ENCODE measurements at regions not wholly inside any gene's neighbourhood (a gene's known extent, or its start where the extent isn't known, plus 50 kb on each side); places are given as distances from the start of the nearest gene placed in this dataset.
A peak's percentile ranks its signal among the peaks of the same experiment; 100 is the strongest.

DNA sequence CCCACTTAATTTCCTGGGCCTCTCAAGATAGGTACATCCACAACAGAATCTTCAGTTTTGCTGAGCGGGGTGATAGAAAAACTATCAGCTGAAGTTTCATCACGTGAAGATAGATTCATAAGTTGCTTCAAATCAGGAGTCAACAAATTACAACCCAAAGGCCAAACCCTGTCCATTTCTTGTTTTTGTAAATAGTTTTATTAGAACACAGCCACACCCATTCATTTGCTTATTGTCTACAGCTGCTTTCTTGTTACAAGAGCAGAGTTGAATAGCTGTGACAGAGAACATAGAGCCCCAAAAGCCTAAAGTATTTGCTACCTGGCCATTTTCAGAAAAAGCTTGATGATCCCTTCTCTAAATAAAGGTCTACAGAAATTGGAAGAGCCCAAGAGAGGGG is 300.1 kb upstream of the CDH5 start:
- no peak overlapping the region for H3K4me3 ChIP-seq (replicated peaks; ENCODE audit: low read depth, low read length)
- DNase-seq (ENCODE audit: extremely low read depth, low read depth), result no peak
- TF ChIP-seq, protein P1, sequence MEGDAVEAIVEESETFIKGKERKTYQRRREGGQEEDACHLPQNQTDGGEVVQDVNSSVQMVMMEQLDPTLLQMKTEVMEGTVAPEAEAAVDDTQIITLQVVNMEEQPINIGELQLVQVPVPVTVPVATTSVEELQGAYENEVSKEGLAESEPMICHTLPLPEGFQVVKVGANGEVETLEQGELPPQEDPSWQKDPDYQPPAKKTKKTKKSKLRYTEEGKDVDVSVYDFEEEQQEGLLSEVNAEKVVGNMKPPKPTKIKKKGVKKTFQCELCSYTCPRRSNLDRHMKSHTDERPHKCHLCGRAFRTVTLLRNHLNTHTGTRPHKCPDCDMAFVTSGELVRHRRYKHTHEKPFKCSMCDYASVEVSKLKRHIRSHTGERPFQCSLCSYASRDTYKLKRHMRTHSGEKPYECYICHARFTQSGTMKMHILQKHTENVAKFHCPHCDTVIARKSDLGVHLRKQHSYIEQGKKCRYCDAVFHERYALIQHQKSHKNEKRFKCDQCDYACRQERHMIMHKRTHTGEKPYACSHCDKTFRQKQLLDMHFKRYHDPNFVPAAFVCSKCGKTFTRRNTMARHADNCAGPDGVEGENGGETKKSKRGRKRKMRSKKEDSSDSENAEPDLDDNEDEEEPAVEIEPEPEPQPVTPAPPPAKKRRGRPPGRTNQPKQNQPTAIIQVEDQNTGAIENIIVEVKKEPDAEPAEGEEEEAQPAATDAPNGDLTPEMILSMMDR (IDR thresholded peaks at IDR 0.05; ENCODE audit: low read depth, low read length, missing control alignments), result no peak

DNA sequence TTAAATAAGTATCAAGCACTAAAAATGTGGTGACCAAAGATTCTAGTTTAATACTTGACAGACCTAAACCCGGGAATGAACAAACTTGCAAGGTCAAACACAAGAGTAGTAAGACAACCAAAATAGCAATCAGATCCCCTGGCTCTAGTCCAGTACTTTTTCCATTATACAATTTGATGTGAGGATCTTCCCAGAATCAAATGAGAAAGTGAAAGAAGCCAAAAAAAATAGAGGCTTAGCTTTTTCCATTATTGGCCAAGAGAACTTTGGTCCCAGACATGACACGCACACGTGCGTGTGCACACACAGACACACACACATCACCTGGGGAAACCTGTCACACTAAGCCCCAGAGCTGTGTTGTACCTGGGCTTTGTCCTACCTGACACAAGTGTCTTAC is 300.6 kb upstream of the CDH5 start:
- TF ChIP-seq, protein P1 (IDR thresholded peaks at IDR 0.05; ENCODE audit: low read depth, low read length, missing control alignments), result no peak
- H3K4me3 ChIP-seq (replicated peaks; ENCODE audit: low read depth, low read length), result no peak overlapping the region
- no peak for DNase-seq (ENCODE audit: extremely low read depth, low read depth)

DNA sequence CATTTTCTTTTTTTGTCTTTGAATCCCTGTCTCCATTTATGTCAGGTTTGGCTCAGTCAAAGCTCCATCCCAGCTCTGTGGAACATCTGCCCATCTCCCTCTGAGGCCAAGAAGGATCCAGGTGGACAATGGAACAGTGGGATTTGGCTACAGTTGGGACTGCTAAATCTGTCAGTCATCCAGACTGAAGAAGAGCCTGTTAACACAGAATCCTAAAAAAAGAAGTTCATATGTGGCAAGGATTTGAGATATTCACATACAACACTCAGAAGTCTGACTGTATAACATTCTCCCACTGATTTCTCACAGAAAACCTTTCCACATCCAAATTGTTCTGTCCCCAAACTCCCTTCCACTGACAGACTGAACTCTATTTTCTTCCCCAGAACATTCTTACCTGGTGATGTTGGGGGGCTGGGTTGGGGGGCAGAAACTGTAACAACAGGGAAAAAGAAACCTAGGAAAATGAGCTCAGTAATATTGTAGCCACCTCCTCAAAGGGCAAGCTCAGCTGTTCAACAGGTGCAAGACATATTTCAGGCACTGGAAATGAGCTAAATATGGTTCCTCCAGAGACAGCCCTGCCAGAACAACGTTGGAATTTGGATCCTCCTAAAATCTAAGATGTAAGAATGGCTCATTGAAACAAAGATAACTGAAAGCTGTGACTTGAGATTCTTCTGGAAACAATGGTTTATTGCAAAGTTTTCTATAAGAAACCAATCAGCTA is 301.5 kb upstream of the CDH5 start:
- DNase-seq (ENCODE audit: extremely low read depth, low read depth), result no peak
- TF ChIP-seq, protein P1 (IDR thresholded peaks at IDR 0.05; ENCODE audit: low read depth, low read length, missing control alignments), result no peak

DNA sequence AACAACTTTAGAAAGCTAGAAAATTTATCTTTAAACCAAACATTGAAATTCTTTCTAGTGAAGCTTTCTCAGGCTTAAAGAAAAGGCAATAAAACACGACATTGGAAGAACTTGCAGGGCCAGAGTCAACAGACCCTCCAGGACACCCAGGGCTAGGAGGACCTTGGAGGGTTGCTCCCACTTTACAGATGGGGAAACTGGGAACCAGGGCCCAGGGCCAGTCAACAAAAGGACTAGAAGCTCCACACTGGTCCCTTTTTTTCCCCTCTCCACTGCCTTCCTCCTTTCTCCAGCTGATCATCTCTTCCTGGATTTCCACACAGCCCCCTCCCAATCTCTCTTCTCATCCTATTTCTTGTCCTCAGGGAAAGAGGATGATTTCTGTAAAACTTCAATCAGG is 307.7 kb upstream of the CDH5 start:
- TF ChIP-seq, protein P1 (IDR thresholded peaks at IDR 0.05; ENCODE audit: low read depth, low read length, missing control alignments), result no peak
- H3K4me3 ChIP-seq (replicated peaks; ENCODE audit: low read depth, low read length), result no peak overlapping the region
- no peak for DNase-seq (ENCODE audit: extremely low read depth, low read depth)

More for the DNA sequence above, 301.5 kb upstream of the CDH5 start:
- no peak overlapping the region for H3K4me3 ChIP-seq (replicated peaks; ENCODE audit: low read depth, low read length)

DNA sequence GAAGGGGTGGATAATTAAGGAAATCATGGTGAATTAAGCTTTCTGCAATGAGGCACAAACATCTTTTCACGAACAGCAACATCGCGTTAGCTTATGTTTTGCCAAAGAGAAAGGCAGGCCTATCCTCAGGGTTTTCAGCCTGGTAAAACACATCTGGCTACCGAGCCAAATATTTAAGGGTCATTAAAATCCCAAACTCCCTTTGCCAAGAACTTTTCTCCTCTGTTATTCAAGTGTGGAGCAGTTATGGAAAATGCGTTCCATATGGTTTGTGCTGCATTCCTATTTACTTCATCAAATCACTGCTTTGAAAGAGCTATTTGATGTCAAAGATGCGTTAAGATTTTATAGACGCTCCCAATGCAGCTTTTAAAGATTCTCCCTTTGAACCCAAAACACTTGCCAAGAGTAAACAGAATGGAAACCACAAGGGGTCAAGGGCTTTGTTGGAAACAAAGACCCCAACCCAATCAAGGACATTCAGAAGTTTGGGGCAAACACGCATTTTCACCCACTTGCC is 308.3 kb upstream of the CDH5 start:
- no peak overlapping the region for H3K4me3 ChIP-seq (replicated peaks; ENCODE audit: low read depth, low read length)
- DNase-seq (ENCODE audit: extremely low read depth, low read depth), result peak; percentile 89
- TF ChIP-seq, protein P1 (IDR thresholded peaks at IDR 0.05; ENCODE audit: low read depth, low read length, missing control alignments), result no peak

DNA sequence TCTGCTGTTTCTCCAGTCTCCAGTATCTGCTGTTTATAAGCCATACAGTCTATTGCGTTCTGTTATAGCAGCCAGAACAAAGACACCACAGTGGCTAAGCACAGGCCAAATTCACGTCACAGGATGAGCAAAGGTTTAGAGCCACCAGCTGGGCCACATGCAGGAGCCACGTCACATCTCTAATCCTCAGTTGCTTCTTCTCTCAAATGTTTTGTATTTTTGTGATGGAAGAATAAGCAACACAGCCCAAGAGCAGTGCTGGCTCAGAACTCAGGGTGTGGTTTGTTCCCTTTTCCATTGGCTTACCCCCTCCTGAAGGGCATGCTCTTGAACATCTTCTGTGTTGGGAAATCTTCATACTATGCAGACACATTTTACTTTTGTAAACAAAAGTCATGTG is 309.4 kb upstream of the CDH5 start:
- DNase-seq (ENCODE audit: extremely low read depth, low read depth), result no peak
- no peak overlapping the region for H3K4me3 ChIP-seq (replicated peaks; ENCODE audit: low read depth, low read length)
- TF ChIP-seq, protein P1 (IDR thresholded peaks at IDR 0.05; ENCODE audit: low read depth, low read length, missing control alignments), result no peak
